ENCODE measurements at regions not wholly inside any gene's neighbourhood (a gene's known extent, or its start where the extent isn't known, plus 50 kb on each side); places are given as distances from the start of the nearest gene placed in this dataset.

GRCh38 chr5:25066239-25066638 lies 421.5 kb upstream of the CDH10 start:
- no peak for TF ChIP-seq CTCF (IDR thresholded peaks at IDR 0.05; ENCODE audit: insufficient read depth, low read length)
- TF ChIP-seq REST (IDR thresholded peaks at IDR 0.05; ENCODE audit: insufficient replicate concordance, low read depth): no peak

Data from HL-60 (cell line).